H9 (cell line): ENCODE measurements at regions not wholly inside any gene's neighbourhood (a gene's known extent, or its start where the extent isn't known, plus 50 kb on each side); places are given as distances from the start of the nearest gene placed in this dataset.

Experiments
- DNase-seq: peaks from one replicate; pipeline ENCODE4 v3.0.0-alpha.2; 2017
- H2AFZ ChIP-seq: one replicate; pipeline ENCODE4 v1.6.1; 2013; ENCODE audit warnings: mild to moderate bottlenecking, low read length, control low read depth, moderate library complexity
- H2AK5ac ChIP-seq: 2 replicates; pipeline ENCODE4 v1.6.1; 2013; ENCODE audit warnings: low read length, control low read depth, mixed read lengths; ENCODE audit not compliant: insufficient read length
- H2BK120ac ChIP-seq: one replicate; pipeline ENCODE4 v1.6.1; 2013; ENCODE audit warnings: low read depth, mild to moderate bottlenecking, low read length, control low read depth, inconsistent platforms; ENCODE audit not compliant: poor library complexity, severe bottlenecking
- H2BK12ac ChIP-seq: 2 replicates; pipeline ENCODE4 v1.6.1; 2013; ENCODE audit warnings: low read length, control low read depth, mixed read lengths, low read depth; ENCODE audit not compliant: insufficient read length
- H2BK15ac ChIP-seq: 2 replicates; pipeline ENCODE4 v1.6.1; 2013; ENCODE audit warnings: low read depth, low read length, control low read depth
- H2BK20ac ChIP-seq: one replicate; pipeline ENCODE4 v1.6.1; 2013; ENCODE audit warnings: low read depth, mild to moderate bottlenecking, low read length, control low read depth, inconsistent platforms; ENCODE audit not compliant: poor library complexity, severe bottlenecking
- H2BK5ac ChIP-seq: 2 replicates; pipeline ENCODE4 v1.6.1; 2013; ENCODE audit warnings: low read length, control low read depth, mixed read lengths; ENCODE audit not compliant: insufficient read length
- H3K14ac ChIP-seq: 2 replicates; pipeline ENCODE4 v1.6.1; 2013; ENCODE audit warnings: low read length, control low read depth; ENCODE audit not compliant: insufficient read depth
- H3K18ac ChIP-seq: 2 replicates; pipeline ENCODE4 v1.6.1; 2013; ENCODE audit warnings: low read depth, mild to moderate bottlenecking, mixed read lengths, low read length, control low read depth; ENCODE audit not compliant: insufficient read length
- H3K23ac ChIP-seq: 2 replicates; pipeline ENCODE4 v1.6.1; 2013; ENCODE audit warnings: low read length, control low read depth, mixed read lengths, low read depth; ENCODE audit not compliant: insufficient read length
- H3K23me2 ChIP-seq: 2 replicates; pipeline ENCODE4 v1.6.1; 2013; ENCODE audit warnings: low read depth, mild to moderate bottlenecking, mixed read lengths, low read length, control low read depth; ENCODE audit not compliant: insufficient read length, poor library complexity, severe bottlenecking
- H3K27ac ChIP-seq: 2 replicates; pipeline ENCODE4 v1.5.1; 2013; ENCODE audit warnings: low read length, control low read depth, mixed read lengths, low read depth; ENCODE audit not compliant: insufficient read length
- H3K27me3 ChIP-seq: 2 replicates; pipeline ENCODE4 v1.6.1; 2013; ENCODE audit warnings: low read length, control low read depth, inconsistent platforms; ENCODE audit not compliant: insufficient read depth
- H3K4ac ChIP-seq: 2 replicates; pipeline ENCODE4 v1.6.1; 2013; ENCODE audit warnings: low read depth, mild to moderate bottlenecking, control low read depth, inconsistent platforms, low read length, moderate library complexity
- H3K4me1 ChIP-seq: 2 replicates; pipeline ENCODE4 v1.6.1; 2013; ENCODE audit warnings: low read length, control low read depth, inconsistent platforms; ENCODE audit not compliant: insufficient read depth
- H3K4me2 ChIP-seq: 2 replicates; pipeline ENCODE4 v1.6.1; 2013; ENCODE audit warnings: low read length, control low read depth, mixed read lengths; ENCODE audit not compliant: insufficient read length, insufficient read depth
- H3K56ac ChIP-seq: 2 replicates; pipeline ENCODE4 v1.6.1; 2013; ENCODE audit warnings: low read depth, mild to moderate bottlenecking, mixed read lengths, low read length, control low read depth; ENCODE audit not compliant: insufficient read length
- H3K79me1 ChIP-seq: 2 replicates; pipeline ENCODE4 v1.6.1; 2013; ENCODE audit warnings: low read depth, mild to moderate bottlenecking, moderate library complexity, low read length, control low read depth, inconsistent platforms; ENCODE audit not compliant: insufficient read depth, poor library complexity, severe bottlenecking
- H3K79me2 ChIP-seq: 2 replicates; pipeline ENCODE4 v1.6.1; 2013; ENCODE audit warnings: low read length, control low read depth, inconsistent platforms; ENCODE audit not compliant: insufficient read depth
- H3K9ac ChIP-seq: 2 replicates; pipeline ENCODE4 v1.6.1; 2013; ENCODE audit warnings: low read length, control low read depth, mixed read lengths; ENCODE audit not compliant: insufficient read length; ENCODE audit errors: extremely low read depth
- H3K9me3 ChIP-seq: one replicate; pipeline ENCODE4 v1.6.1; 2013; ENCODE audit warnings: low read depth, low read length, inconsistent platforms; ENCODE audit not compliant: control insufficient read depth
- H3T11ph ChIP-seq: one replicate; pipeline ENCODE4 v1.6.1; 2013; ENCODE audit warnings: mild to moderate bottlenecking, low read length, control low read depth, inconsistent platforms
- H4K20me1 ChIP-seq: one replicate; pipeline ENCODE4 v1.6.1; 2013; ENCODE audit not compliant: control insufficient read depth, insufficient read length, insufficient read depth
- H4K5ac ChIP-seq: 2 replicates; pipeline ENCODE4 v1.6.1; 2013; ENCODE audit warnings: low read depth, mild to moderate bottlenecking, mixed read lengths, low read length, control low read depth; ENCODE audit not compliant: insufficient read length
- H4K8ac ChIP-seq: replicated peaks from 2 replicates; pipeline ENCODE4 v1.6.1; 2013; ENCODE audit warnings: low read length, control low read depth, mixed read lengths, low read depth; ENCODE audit not compliant: insufficient read length
- H4K91ac ChIP-seq: 2 replicates; pipeline ENCODE4 v1.6.1; 2013; ENCODE audit warnings: low read depth, mild to moderate bottlenecking, moderate library complexity, mixed read lengths, low read length, control low read depth; ENCODE audit not compliant: insufficient read length
- H3K27ac Mint-ChIP-seq, 3 experiments: 2 replicates in 2 of 3; 3 replicates in 1 of 3; pipeline ENCODE4 v1.8.0; 2020 to 2021; ENCODE audit warnings: mixed read lengths in 3 of 3, mild to moderate bottlenecking in 1 of 3, moderate library complexity in 1 of 3
- H3K27me3 Mint-ChIP-seq: 2 replicates; pipeline ENCODE4 v1.8.0; 2021; ENCODE audit warnings: low read depth, mild to moderate bottlenecking, moderate library complexity, mixed read lengths
- H3K36me3 Mint-ChIP-seq, 3 experiments: 2 replicates in 2 of 3; 3 replicates in 1 of 3; pipeline ENCODE4 v1.8.0; 2020 to 2021; ENCODE audit warnings: low read depth in 3 of 3, mixed read lengths in 3 of 3; ENCODE audit not compliant: insufficient read depth in 1 of 3
- H3K4me1 Mint-ChIP-seq, 2 experiments: 2 replicates each; pipeline ENCODE4 v1.8.0; 2020; ENCODE audit warnings: mixed read lengths in 2 of 2
- H3K4me3 Mint-ChIP-seq, 2 experiments: 2 replicates in 1 of 2; 3 replicates in 1 of 2; pipeline ENCODE4 v1.8.0; 2020 to 2021; ENCODE audit warnings: mild to moderate bottlenecking in 2 of 2, mixed read lengths in 2 of 2, moderate library complexity in 1 of 2
- H3K9me3 Mint-ChIP-seq, 2 experiments: 2 replicates in 1 of 2; 3 replicates in 1 of 2; pipeline ENCODE4 v1.8.0; 2020; ENCODE audit warnings: mild to moderate bottlenecking in 2 of 2, mixed read lengths in 2 of 2, moderate library complexity in 1 of 2
- CTCF ChIP-seq: fragments of 200-600 bp; sonication (generic); conservative IDR thresholded peaks from 3 replicates; pipeline ENCODE4 v1.8.0; 2021; ENCODE audit warnings: antibody characterized with exemption, mild to moderate bottlenecking
- WGBS: extraction: QIAGEN DNeasy Blood & Tissue Kit; methylation state at CpG from one replicate; pipeline ENCODE4 v1.1.7; 2013; ENCODE audit warnings: missing lambda C conversion rate, low lambda C conversion rate, mixed read lengths; ENCODE audit not compliant: insufficient read length; ENCODE audit errors: extremely low coverage; 5-methylcytosine and 5-hydroxymethylcytosine counted together

GRCh38 chr10:121154846-121155245 lies 303.7 kb downstream of the WDR11 start:
- WGBS, result no CpG with 5 or more reads among the region's 5 CpGs
- H2BK12ac ChIP-seq, result no peak overlapping the region
- no peak overlapping the region for H3K4ac ChIP-seq
- H2BK120ac ChIP-seq, result no peak overlapping the region
- H4K91ac ChIP-seq, result no peak overlapping the region
- H3K14ac ChIP-seq, result no peak overlapping the region
- Mint-ChIP-seq H3K4me3 (no peak overlapping the region), H3K27ac (no peak overlapping the region), H3K9me3 (peaks cover 3 to 12% of the 10 kb centered on the region in 2 experiments), H3K36me3 (peaks cover 0 to 5% (median 2%) of the 10 kb centered on the region in 3 experiments; a peak in 3 of 7 replicates), H3K4me1 (peaks cover 18 to 22% of the 10 kb centered on the region in 2 experiments), H3K27me3 (peaks cover 3% of the 10 kb centered on the region)
- no peak overlapping the region for H3K18ac ChIP-seq
- H3K27me3 ChIP-seq, result no peaks in the 10 kb centered on the region
- no peak overlapping the region for H4K8ac ChIP-seq
- H3K9ac ChIP-seq, result no peak overlapping the region
- no peak for TF ChIP-seq CTCF
- H3K9me3 ChIP-seq, result no peaks in the 10 kb centered on the region
- H3K23ac ChIP-seq, result no peak overlapping the region
- no peaks in the 10 kb centered on the region for H4K20me1 ChIP-seq
- no peak overlapping the region for H2BK15ac ChIP-seq
- no peak overlapping the region for H2AK5ac ChIP-seq
- no peak overlapping the region for H3K4me2 ChIP-seq
- no peaks in the 10 kb centered on the region for H3K79me2 ChIP-seq
- H3K27ac ChIP-seq, result no peak overlapping the region
- no peak overlapping the region for H2AFZ ChIP-seq
- H3K23me2 ChIP-seq, result no peaks in the 10 kb centered on the region
- H2BK20ac ChIP-seq, result no peak overlapping the region
- H3T11ph ChIP-seq, result no peak overlapping the region
- no peak overlapping the region for H2BK5ac ChIP-seq
- no peak for DNase-seq
- no peak overlapping the region for H4K5ac ChIP-seq
- no peaks in the 10 kb centered on the region for H3K4me1 ChIP-seq
- no peaks in the 10 kb centered on the region for H3K79me1 ChIP-seq
- H3K56ac ChIP-seq, result no peak overlapping the region
